GM12872 (cell line): ENCODE measurements at regions not wholly inside any gene's neighbourhood (a gene's known extent, or its start where the extent isn't known, plus 50 kb on each side); places are given as distances from the start of the nearest gene placed in this dataset.

Source experiments
- TF ChIP-seq, protein P1 (sequence below): IDR thresholded peaks from 3 replicates; pipeline ENCODE4 v1.5.1; 2011; ENCODE audit warnings: low read depth, mild to moderate bottlenecking, low read length, moderate library complexity; ENCODE audit not compliant: insufficient read depth

DNA sequence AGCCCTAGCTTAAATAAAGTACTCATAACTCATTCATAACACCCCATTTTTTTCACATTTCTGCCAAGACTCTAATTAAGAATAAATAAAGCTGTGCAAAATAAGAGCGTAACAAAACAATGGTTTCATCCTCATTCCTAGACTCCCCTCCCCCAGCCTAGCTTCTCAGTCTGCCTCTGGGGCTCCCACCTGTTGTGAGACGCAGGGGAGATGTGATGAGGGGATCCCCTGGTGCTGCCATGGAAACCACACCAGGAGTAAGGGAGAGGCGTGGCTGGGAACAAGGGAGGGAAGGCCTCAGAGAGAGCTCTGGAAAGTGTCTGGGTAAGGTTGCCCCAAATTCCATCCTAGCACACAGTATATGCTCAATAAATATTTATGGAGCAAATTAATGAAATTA lies 93.3 kb upstream of the USP29 start:
- TF ChIP-seq, protein P1, sequence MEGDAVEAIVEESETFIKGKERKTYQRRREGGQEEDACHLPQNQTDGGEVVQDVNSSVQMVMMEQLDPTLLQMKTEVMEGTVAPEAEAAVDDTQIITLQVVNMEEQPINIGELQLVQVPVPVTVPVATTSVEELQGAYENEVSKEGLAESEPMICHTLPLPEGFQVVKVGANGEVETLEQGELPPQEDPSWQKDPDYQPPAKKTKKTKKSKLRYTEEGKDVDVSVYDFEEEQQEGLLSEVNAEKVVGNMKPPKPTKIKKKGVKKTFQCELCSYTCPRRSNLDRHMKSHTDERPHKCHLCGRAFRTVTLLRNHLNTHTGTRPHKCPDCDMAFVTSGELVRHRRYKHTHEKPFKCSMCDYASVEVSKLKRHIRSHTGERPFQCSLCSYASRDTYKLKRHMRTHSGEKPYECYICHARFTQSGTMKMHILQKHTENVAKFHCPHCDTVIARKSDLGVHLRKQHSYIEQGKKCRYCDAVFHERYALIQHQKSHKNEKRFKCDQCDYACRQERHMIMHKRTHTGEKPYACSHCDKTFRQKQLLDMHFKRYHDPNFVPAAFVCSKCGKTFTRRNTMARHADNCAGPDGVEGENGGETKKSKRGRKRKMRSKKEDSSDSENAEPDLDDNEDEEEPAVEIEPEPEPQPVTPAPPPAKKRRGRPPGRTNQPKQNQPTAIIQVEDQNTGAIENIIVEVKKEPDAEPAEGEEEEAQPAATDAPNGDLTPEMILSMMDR, result no peak

DNA sequence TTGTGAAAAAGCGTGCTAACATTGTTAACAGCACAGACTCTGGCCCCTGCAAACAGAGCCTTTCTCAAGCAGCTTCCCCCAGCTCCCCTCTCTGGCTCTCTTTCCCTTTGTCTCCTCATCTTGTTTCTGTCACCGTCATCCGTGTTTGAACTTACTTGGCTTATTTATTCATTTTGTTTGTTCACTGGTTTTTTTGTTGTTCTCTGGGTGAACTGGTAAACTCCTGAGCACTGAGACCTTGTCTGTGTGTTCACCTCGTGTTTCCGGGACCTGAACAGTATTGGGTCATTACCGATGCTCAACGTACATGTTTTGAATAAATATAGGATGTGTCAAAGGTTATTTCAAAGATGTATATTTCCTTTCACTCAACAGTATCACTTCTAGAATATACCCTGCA lies 92.4 kb upstream of the USP29 start:
- TF ChIP-seq, protein P1, result no peak

DNA sequence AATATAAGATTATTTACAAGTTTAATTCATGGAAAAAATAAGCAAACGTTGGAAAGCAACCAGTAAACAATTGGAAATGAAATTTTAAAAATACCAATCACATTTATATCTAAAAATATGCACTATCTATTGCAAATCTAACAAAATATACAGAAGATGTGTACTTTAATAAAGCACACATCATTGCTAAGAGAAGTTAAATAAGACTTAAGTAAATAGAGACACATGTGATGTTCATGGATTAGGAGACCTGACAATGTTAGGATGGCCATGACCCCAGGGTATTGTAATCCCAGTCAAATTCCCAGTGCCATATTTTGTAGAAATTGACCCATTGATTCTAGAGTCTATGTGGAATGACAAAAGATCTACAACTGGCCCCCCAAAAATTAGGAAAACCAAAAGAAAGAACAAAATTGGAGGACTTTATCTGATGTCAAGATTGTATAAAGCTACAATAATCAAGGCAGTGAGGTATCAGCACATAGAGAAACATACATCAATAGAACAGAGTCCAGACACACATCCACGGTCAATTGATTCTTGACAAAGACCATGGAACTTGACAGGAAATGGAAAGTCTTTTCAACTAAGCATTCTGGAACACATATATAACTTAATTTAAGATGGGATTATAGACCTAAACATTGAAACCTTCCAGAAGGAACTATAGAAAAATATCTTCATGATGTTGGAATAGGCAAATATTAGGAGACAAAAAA lies 90.8 kb upstream of the USP29 start:
- TF ChIP-seq, protein P1, result no peak

DNA sequence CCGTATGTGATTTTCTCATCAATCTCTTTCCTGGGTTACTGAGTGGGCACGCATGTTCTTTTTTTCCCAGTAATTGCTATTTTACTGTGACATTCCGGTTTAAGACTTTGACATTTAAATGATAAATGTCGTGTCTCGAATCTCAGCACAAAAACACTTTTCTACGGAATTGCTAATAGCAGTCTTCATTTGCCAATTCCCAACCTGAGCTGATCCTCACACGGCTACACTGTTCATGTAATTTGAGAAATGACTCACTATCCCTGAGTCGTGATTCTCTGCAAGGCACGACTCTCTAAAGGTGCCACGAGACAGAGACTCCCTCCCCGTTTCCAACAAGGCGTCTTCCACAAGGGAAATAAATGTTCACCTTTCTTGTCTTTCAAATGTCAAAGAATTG lies 88.7 kb upstream of the USP29 start:
- TF ChIP-seq, protein P1, result no peak

DNA sequence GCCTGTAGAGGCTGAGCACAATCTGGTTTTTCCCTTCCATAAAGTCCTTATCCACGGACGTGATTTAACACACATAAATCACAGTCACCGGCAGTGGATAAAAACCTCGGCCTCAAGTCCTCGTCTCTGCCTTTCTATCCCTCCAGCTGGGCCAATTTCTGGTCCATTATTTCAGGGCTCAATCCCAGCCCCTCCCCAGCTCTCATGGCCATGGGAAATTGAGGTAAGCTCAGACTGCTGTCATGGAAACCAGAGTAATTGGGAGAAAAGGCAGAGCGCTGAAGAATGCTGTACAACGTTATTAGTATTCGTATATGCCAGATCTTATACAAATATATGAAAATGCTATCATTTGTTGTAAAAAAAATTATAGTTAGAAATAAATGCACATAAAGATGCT lies 86.2 kb upstream of the USP29 start:
- TF ChIP-seq, protein P1, result no peak

DNA sequence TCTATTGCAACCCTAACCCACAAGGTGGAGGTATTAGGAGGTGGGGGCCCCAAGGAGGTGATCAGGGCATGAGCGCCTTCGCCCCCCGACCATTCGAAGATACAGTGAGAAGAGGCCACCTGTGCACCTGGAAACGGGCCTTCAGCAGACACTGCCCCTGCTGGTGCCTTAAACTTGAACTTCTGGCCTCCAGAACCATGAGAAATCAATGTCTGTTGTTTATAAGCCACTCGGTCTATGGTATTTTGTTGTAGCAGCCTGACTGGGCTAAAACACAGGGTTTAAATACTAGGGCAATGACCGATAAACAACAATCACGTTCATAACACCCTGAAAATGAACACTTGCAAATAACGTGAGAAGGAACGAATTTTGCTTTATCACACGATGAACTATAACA lies 85.2 kb upstream of the USP29 start:
- TF ChIP-seq, protein P1, result no peak

DNA sequence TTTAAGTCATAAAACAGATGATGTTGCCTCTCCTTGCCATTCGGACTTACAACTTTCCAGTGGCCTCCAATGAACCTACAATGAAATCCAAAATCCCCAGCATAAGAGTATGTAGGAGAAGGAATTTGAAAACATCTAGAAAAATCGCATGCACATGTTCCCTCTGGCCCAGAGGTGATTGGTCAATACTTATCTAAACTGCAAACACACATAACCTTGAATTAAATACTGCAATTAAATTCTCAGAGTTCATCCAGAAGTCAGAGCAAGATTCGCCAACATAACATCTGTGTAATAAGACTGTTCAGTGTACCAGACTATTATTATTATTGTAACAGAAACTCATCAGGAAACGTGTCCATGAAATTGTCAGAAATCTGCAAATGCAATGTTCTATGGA lies 82.2 kb upstream of the USP29 start:
- TF ChIP-seq, protein P1, result no peak
